Activated CD4-positive, alpha-beta T cell treated with anti-CD3 and anti-CD28 coated beads for 36 hours (primary cell): ENCODE measurements at regions not wholly inside any gene's neighbourhood (a gene's known extent, or its start where the extent isn't known, plus 50 kb on each side); places are given as distances from the start of the nearest gene placed in this dataset.

Experiments used
- ATAC-seq: fragments of 200-7000 bp; cut with Tn5 transposase; one replicate; pipeline ENCODE4 v1.10.0; 2021; ENCODE audit warnings: mild to moderate bottlenecking, moderate library complexity
- CTCF ChIA-PET: fragments of 350-600 bp; sonication (Branson Sonifier 250); formaldehyde crosslinking; loops from one replicate; lab custom pipeline; 2021; ENCODE audit warnings: antibody characterized with exemption; lab: Charles Lee
- POLR2A ChIA-PET: fragments of 350-600 bp; sonication (Branson Sonifier 250); formaldehyde crosslinking; loops from one replicate; lab custom pipeline; 2021; ENCODE audit warnings: antibody characterized with exemption, inconsistent platforms; lab: Charles Lee
- DNase-seq: peaks from one replicate; pipeline ENCODE4 v3.0.0-alpha.2; 2020
- H3K27ac Mint-ChIP-seq: one replicate; pipeline ENCODE4 v1.8.0; 2021; ENCODE audit warnings: mixed read lengths
- H3K27me3 Mint-ChIP-seq: one replicate; pipeline ENCODE4 v1.8.0; 2021; ENCODE audit warnings: mixed read lengths
- H3K36me3 Mint-ChIP-seq: one replicate; pipeline ENCODE4 v1.8.0; 2021; ENCODE audit warnings: low read depth, mixed read lengths
- H3K4me1 Mint-ChIP-seq: one replicate; pipeline ENCODE4 v1.8.0; 2021; ENCODE audit warnings: mixed read lengths
- H3K4me3 Mint-ChIP-seq: one replicate; pipeline ENCODE4 v1.8.0; 2021; ENCODE audit warnings: mild to moderate bottlenecking, moderate library complexity, mixed read lengths
- H3K9me3 Mint-ChIP-seq: one replicate; pipeline ENCODE4 v1.8.0; 2021; ENCODE audit warnings: low read depth, mixed read lengths
- intact Hi-C, 2 experiments: fragments of 100-400 bp; cut with DNase I in 1 of 2; cut with micrococcal nuclease in 1 of 2; formaldehyde crosslinking; loops; one replicate each; pipeline versions ENCODE4 v1.14.2 to v1.15.1; 2022 to 2024; cut with DNase I, micrococcal nuclease

DNA sequence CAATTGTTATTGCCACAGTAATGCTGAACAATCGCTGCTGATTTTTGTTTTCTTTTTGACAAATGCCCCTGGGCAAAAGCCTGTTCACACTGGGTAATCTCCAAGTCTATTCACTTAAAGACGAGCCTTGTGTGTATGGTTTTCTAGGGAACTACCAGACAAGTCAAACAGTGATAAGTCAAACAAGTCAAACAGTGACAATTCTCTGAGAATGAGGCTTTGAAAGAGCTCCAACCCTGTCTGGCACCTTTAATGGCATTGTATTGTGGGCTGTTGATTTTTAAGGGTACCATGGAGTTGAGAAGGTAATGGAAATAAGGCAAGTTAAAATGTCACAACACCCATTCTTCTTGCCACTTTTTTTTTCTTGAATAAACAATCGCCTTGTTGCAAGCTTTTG lies 59.4 kb upstream of the TMC3 start:
- ChIA-PET CTCF (interaction anchor here (0.9 kb wide), 1 partner anchor 66 kb away, joined by 3 read pairs; no protein-coding TSS in a partner anchor), POLR2A (no interaction called here)
- DNase-seq, result no peak
- peaks cover 14% of the 10 kb centered on the region for H3K27me3 Mint-ChIP-seq
- H3K4me3 Mint-ChIP-seq, result no peak overlapping the region
- no peaks in the 10 kb centered on the region for H3K36me3 Mint-ChIP-seq
- intact Hi-C loops, result no loop called here
- H3K27ac Mint-ChIP-seq, result no peak overlapping the region
- no peak for ATAC-seq
- H3K9me3 Mint-ChIP-seq, result peaks cover 2% of the 10 kb centered on the region
- H3K4me1 Mint-ChIP-seq, result no peaks in the 10 kb centered on the region

DNA sequence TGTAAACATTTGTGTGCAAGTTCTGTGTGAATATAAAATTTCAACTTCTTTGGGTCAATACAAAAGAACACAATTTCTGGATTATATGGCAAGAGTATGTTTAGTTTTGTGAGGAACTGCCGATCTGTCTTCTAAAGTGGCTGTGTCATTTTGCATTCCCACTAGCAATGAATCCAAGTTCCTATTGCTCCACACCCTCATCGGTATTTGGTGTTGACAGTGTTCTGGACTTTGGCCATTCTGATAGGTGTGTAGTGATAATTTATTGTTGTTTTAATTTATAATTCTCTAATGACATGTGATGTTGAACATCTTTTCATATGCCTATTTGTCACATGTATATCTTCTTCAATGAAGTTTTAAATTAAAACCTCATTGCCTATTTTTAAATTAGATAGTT lies 58.2 kb upstream of the TMC3 start:
- no peak overlapping the region for H3K27ac Mint-ChIP-seq
- CTCF ChIA-PET, result no interaction called here
- intact Hi-C loops, result no loop called here
- no peak overlapping the region for H3K4me3 Mint-ChIP-seq
- no peaks in the 10 kb centered on the region for H3K4me1 Mint-ChIP-seq
- H3K36me3 Mint-ChIP-seq, result no peaks in the 10 kb centered on the region
- peaks cover 11% of the 10 kb centered on the region for H3K27me3 Mint-ChIP-seq
- DNase-seq (no peak), ATAC-seq (no peak)
- H3K9me3 Mint-ChIP-seq, result peaks cover 2% of the 10 kb centered on the region
- POLR2A ChIA-PET, result no interaction called here

DNA sequence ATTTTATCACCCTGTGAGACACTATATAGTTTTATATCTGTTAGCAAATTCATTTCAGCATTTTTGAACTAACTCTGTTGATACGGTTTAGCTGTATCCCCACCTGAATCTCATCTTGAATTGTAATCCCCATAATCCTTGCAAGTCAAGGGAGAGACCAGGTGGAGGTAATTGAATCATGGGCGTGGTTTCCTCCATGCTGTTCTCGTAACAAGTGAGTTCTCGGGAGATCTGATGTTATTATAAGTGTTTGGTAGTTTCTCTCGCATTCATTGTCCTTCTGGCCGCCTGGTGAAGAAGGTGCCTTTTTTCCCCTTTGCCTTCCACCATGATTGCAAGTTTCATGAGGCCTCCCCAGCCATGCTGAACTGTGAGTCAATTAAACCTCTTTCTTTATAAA lies 53.2 kb upstream of the TMC3 start:
- no peaks in the 10 kb centered on the region for H3K36me3 Mint-ChIP-seq
- ChIA-PET CTCF (no interaction called here), POLR2A (no interaction called here)
- no peaks in the 10 kb centered on the region for H3K4me1 Mint-ChIP-seq
- ATAC-seq (no peak), DNase-seq (no peak)
- H3K4me3 Mint-ChIP-seq, result no peak overlapping the region
- intact Hi-C loops, result no loop called here
- H3K27me3 Mint-ChIP-seq, result no peaks in the 10 kb centered on the region
- no peak overlapping the region for H3K27ac Mint-ChIP-seq
- peaks cover 2% of the 10 kb centered on the region for H3K9me3 Mint-ChIP-seq

DNA sequence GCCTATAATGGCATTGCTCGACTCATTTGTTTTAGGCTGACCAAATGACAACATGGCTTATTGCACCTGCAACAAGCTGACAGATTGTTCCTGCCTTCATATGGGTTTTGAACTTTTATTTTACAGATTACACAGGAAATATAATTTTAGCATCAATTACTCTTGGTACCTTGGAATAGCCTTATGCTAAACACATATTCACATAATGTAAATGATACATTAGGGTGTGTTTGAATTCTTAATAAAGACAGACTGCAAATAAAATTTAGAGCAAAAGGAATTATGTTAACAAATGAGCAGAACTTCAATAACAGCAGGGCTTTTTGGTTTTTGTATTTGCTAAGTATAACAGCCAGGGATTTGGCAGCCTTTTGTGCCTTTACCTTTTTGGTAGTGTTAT lies 51.9 kb upstream of the TMC3 start:
- Mint-ChIP-seq H3K36me3 (no peaks in the 10 kb centered on the region), H3K9me3 (no peaks in the 10 kb centered on the region), H3K4me3 (no peak overlapping the region), H3K27ac (no peak overlapping the region), H3K27me3 (no peaks in the 10 kb centered on the region), H3K4me1 (no peaks in the 10 kb centered on the region)
- CTCF ChIA-PET, result interaction anchor here (1.6 kb wide), 1 partner anchor 160 kb away, joined by 5 read pairs; no protein-coding TSS in a partner anchor
- ATAC-seq (no peak), DNase-seq (no peak)
- intact Hi-C loops, result no loop called here
- POLR2A ChIA-PET, result interaction anchor here (0.7 kb wide), 1 partner anchor 376 kb away, joined by 3 read pairs; no protein-coding TSS in a partner anchor
